Stimulated activated CD8-positive, alpha-beta memory T cell treated with anti-CD3 and anti-CD28 coated beads, Interleukin-4, amount 100 ng/mL, for 4 hours (primary cell): ENCODE measurements at regions not wholly inside any gene's neighbourhood (a gene's known extent, or its start where the extent isn't known, plus 50 kb on each side); places are given as distances from the start of the nearest gene placed in this dataset.
"Not testable (repeated sequence)": the region's sequence is repeated elsewhere in the genome, so short reads cannot be mapped to it uniquely, and the experiment has no call there.

Experiments
- DNase-seq, 2 donors: peaks; one replicate each; pipeline ENCODE4 v3.0.0-alpha.2; 2020; ENCODE audit warnings: low read depth in 2 of 2, low spot score in 1 of 2

DNA sequence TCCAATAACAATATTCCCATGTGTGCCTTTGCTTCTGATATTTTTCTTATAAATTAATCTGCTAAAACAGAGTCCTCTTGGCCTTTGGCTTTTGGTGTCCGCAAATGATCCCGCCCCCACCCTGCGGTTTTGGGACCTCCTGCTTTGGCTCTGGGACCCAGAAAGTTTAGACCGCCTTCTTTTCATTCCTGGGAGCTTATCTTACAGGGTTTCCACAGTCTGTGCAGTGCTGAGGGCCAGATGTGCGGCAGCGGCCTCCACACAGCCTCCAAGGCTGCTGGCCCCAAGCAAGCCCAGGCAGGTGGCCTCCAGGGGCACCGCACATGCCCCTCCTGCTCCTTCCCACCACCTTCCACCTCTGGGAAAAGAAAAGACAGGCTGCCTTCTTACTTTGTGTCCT is 191.5 kb downstream of the ERCC6L2 start:
- no peak for DNase-seq

GRCh38 chr9:96065482-96066251 is 190.2 kb downstream of the ERCC6L2 start:
- DNase-seq = no peak

DNA sequence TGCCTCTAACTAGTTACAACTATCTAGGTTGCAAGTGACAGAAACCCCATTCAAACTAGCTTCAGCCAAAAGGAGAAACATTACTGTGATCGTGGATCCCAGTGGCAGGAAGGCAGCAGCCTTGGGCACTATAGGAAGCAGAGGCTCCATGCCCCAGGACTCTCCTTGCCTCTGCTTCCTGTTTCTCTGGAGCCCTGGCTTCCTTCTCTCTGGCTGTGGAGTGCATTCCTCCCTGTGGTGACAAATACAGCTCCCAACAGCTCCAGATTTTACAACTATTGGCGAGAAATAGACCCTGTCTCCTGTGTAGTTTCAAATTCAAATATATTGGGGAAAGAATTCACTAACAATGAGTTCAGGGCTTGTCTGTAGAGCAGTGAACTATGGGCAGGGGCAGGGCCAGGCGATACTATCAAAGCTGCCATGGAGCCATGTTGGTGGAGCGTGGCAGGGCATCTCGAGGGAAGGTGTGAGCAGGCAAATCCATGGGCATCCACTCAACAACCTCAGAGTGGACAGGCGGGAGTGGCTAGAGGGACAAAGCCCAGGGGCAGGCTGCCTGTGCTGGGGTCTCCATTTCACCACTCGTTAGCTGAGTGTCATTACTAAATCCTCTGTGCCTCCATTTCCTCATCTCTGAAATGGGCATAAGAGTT is 189.5 kb downstream of the ERCC6L2 start:
- DNase-seq = no peak

GRCh38 chr9:96062854-96063253 is 187.4 kb downstream of the ERCC6L2 start:
- no peak for DNase-seq

- no peak for DNase-seq
Measured at GRCh38 chr9:96062031-96062430, 186.5 kb downstream of the ERCC6L2 start.

DNA sequence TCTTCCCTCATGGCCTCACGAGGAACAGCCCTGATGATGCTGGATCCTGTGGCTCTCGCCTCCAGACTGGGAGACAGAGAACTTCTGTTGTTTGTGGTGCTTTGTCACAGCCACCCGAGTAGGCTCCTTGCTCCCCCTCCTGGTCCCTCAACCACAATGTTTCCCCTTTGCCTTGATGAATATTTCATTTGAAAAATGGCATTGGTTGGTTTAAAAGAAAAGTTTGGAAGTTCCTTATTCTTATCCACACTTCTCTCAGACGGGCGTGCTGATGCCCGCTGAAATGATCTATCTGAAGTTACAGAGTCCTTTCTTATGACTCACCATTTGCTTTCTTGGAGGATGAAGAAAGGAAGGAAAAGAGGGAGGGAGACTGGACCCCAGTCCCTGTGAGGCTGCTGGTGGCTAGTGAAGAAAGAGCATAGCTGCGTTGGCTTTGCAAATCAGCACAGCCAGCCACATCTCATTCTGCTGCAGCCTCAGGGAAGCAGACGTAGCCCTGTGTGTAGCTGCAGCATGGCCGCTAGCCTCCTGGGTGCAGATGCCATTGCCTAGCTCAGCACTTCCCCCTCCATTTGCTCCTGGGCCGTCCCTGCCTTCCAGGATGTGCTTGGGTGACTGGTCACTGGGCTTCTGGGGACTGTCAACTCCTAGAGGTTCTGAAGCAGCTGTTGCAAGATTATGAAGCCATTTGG is 185.9 kb downstream of the ERCC6L2 start:
- DNase-seq = peak; percentile 14 to 21

DNA sequence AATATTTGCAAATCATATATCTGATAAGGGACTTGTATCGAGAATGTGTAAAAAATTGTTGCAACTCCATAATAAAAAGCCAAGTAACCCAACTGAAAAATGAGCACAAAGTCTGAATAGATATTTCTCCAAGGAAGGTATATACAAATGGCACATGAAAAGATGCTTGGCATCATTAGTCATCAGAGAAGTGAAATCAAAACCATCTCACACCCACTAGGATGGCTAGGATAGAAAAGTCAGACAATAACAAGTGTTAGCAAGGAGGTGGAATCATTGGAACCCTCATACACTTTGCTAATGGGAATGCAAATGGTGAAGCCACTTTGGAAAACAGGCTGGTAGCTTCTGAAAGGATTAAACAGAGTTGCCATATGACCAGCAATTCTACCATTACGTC is 182.7 kb downstream of the ERCC6L2 start:
- DNase-seq = no peak

DNA sequence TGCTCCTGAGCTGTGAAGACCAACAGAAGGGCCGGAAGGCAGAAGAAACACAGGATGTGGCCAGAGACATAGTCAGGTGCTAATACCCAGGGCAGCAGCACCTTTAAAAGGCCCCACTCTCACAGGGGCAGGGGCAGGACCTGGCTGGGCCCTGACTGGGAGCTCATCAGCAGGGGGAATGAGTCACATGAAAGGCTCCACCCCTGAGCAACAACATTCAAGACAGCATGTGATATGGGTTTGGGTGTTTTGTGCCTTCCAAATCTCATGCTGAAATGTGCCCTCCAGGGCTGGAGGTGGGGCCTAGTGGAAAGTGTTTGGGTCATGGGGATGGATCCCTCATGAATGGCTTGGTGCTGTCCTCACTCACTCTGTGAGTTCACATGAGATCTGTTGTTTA is 181.7 kb downstream of the ERCC6L2 start:
- DNase-seq = peak in 1 of 2 donors; percentile 21

GRCh38 chr9:96056226-96056625 is 180.7 kb downstream of the ERCC6L2 start:
- DNase-seq = no peak

- DNase-seq = not testable (repeated sequence)
Measured at GRCh38 chr9:96054248-96054647, 178.8 kb downstream of the ERCC6L2 start.

DNA sequence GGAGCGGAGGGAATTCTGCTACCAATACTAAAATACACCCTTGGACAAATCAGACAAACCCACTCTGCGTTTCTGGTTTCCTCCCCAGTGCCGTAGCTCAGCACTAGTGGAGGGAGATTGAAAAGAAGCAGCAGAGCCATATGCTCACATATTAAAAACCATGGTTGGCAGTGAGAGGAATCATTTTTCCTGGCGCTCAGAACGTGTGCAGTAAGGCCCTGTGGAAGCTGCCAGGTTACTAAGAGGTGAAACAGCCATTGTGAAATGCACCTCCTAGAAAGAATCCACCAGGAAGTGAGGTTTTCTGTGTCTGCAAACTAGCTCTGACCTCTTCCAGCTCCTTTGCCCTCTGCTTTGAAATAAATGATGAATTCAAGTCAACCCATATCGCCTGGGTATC is 177.2 kb downstream of the ERCC6L2 start:
- no peak for DNase-seq

DNA sequence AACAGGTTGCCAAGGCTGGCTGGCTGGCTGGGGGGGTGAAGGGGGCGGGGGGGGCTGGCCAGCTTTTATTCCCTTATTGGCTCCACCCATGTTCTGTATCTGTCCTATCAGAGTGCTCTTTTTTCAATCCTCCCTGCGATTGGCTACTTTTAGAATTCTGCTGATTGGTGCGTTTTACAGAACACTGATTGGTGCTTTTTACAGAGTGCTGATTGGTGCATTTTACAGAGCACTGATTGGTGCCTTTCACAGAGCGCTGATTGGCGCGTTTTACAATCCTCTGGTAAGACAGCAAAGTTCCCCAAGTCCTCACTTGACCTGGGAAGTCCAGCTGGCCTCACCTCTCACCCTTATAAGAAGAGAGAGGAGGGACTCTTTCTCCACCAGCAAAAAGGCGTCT is 175.9 kb downstream of the ERCC6L2 start:
- DNase-seq = no peak

- no peak for DNase-seq
Measured at GRCh38 chr9:96050861-96051155, 175.3 kb downstream of the ERCC6L2 start.

GRCh38 chr9:96050048-96050860 is 174.8 kb downstream of the ERCC6L2 start:
- no peak for DNase-seq

DNA sequence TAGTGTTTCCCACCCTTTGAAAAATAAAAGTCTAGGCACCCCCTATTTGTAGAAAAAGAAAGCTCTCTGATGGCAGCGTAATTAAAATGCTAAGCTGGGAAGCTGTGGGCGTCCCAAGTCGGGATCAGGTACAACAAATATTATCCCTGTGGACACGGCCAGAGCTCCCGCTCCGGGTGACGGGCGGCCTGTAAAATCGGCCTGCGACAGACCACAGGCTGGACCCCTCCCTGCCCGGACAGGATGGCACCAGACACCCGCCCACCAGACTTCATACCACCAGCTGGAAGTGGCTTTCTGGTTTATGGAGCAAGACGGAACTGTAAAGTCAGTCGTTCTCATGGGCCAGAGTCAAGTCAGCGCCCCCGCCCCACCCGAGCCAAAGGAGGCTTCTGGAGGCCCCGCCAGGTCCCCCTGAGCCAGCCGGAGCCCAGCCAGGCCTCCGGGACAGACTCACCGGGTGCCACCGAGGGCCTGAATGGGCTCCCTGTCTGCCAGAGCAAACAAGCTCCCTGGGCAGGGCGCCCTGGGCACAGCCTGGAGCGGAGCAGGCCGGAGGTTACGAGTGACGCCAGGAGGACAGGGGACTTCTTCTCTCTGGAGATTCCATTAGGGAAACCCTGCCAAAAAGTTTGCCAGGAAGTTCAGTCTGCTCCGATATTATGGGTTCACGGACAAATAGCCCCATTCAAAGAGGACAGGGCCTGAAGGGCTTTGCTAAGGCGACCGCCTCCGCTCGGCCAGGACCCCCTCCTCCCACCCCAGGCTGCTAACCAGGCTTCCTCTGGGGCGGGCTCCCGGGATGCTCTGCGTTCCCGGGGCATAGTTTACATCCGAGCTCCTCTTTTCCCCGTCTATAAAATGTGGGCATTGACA is 173.7 kb downstream of the ERCC6L2 start:
- no peak for DNase-seq

- no peak for DNase-seq
Measured at GRCh38 chr9:96048104-96048955, 172.8 kb downstream of the ERCC6L2 start.

DNA sequence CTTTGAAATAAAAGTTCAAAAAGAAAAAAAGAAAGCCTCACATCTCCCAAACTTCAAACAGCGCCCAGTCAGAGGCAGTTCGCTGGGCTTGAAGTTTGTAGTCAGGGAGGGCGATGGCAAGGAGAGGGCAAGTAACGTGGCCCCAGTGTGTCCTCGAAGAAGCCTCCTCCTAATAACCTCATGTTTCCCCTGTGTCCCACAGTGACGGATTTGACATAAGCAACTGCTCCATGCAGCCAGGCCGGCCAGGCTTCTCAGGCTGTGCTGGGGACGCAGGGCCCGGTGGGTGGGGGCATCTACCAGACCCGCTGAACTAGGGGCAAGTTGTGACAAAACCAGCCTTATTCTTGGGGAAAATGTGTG is 172.2 kb downstream of the ERCC6L2 start:
- DNase-seq = no peak

DNA sequence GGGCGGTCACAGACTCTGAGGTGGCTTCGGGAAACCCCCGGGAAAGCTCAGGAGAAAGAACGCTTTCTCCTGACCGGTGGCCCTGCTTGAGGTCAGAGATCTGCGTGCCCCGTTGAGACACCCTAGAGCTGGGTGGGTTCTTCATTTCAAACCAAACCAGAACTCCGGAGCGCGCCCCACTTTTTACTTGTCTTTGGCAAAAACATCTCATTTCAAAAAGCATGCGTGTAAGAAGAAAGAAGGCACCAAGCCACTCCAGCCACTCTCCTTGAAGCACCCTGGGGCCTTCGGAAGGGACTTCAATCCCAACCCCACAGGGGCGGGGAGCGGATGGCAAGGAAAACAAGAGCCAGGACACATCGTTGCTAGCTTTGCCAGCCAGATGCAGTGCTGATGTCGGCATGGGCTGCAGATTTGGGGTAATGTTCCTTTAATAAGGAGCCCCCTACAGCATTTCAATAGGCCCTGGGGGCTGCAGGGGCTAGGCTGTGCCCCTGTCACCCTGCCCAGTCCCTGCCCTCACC is 171.7 kb downstream of the ERCC6L2 start:
- DNase-seq = no peak

- no peak for DNase-seq
Measured at GRCh38 chr9:96045811-96046210, 170.3 kb downstream of the ERCC6L2 start.

DNA sequence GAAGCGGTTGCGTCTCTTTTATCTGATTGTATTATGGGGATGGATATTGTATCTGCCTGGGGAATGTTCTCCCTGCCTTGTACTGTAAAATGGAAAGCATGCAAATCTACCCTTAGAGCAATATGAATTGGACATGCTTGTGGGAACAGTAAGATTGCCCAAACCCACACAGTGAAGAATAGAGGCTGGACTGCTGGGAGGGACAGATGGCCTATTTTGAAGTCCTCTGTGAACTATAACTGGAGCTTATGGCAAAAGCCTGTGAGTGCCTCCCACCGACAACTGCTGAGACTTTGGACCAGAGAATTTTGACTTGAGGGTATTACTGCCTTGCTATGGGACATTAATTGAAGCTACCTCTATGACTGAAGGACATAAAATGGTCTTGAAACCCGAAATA is 168.9 kb downstream of the ERCC6L2 start:
- DNase-seq = no peak
